Uterus (tissue), 2 donors: ENCODE measurements at regions not wholly inside any gene's neighbourhood (a gene's known extent, or its start where the extent isn't known, plus 50 kb on each side); places are given as distances from the start of the nearest gene placed in this dataset.

Source experiments
- POLR2A ChIP-seq, 2 donors: fragments of 450-650 bp; IDR thresholded peaks; one replicate each; pipeline ENCODE4 v1.6.1; 2016; ENCODE audit warnings: antibody characterized with exemption in 2 of 2, mild to moderate bottlenecking in 1 of 2, moderate library complexity in 1 of 2
- TF ChIP-seq, protein P1 (sequence below), 4 experiments: fragments of 200-600 bp in 2 of 4; fragments of 450-650 bp in 2 of 4; sonication (generic) in 2 of 4; IDR thresholded peaks; one replicate each; pipeline ENCODE4 v1.5.1; 2016 to 2019; ENCODE audit warnings: antibody characterized with exemption in 4 of 4, mild to moderate bottlenecking in 2 of 4, moderate library complexity in 1 of 4

GRCh38 chr5:157993986-157994691 is 135.2 kb upstream of the CLINT1 start:
- no peak for TF ChIP-seq POLR2A (IDR thresholded peaks at IDR 0.05)
- TF ChIP-seq, protein P1, sequence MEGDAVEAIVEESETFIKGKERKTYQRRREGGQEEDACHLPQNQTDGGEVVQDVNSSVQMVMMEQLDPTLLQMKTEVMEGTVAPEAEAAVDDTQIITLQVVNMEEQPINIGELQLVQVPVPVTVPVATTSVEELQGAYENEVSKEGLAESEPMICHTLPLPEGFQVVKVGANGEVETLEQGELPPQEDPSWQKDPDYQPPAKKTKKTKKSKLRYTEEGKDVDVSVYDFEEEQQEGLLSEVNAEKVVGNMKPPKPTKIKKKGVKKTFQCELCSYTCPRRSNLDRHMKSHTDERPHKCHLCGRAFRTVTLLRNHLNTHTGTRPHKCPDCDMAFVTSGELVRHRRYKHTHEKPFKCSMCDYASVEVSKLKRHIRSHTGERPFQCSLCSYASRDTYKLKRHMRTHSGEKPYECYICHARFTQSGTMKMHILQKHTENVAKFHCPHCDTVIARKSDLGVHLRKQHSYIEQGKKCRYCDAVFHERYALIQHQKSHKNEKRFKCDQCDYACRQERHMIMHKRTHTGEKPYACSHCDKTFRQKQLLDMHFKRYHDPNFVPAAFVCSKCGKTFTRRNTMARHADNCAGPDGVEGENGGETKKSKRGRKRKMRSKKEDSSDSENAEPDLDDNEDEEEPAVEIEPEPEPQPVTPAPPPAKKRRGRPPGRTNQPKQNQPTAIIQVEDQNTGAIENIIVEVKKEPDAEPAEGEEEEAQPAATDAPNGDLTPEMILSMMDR (IDR thresholded peaks at IDR 0.05): no peak
